COLO668 (cell line): ENCODE measurements at regions not wholly inside any gene's neighbourhood (a gene's known extent, or its start where the extent isn't known, plus 50 kb on each side); places are given as distances from the start of the nearest gene placed in this dataset.

ENCODE experiments used
- DNase-seq: peaks from one replicate; lab custom pipeline; 2025; ENCODE audit not compliant: unreplicated experiment; lab: John Stamatoyannopoulos, UW

DNA sequence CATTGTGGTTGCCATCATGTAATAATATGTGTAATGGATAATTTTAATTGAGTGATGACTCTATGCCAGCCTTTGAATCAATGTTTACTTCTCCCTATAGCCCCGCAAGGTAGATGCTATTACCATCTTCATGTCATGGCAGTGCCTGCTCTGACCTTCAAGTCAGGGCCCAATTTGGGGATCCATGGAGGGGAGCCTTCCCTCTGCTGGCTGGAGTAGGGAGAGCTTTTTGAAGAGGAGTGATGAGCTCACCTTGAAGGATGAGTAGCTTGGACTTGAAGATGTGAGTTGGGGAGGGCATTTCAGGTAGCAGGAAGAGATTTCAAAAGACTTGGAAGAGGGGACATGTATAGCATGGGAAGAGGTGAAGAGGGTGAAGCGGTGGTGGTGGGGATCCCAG, 189.2 kb downstream of the FOXD2 start:
- DNase-seq = no peak

GRCh38 chr1:47627471-47628370, 189.9 kb downstream of the FOXD2 start:
- DNase-seq = no peak

- no peak for DNase-seq
Measured at GRCh38 chr1:47629201-47629600, 191.4 kb downstream of the FOXD2 start.

- DNase-seq = no peak
Measured at GRCh38 chr1:47630346-47630745, 192.5 kb downstream of the FOXD2 start.

DNA sequence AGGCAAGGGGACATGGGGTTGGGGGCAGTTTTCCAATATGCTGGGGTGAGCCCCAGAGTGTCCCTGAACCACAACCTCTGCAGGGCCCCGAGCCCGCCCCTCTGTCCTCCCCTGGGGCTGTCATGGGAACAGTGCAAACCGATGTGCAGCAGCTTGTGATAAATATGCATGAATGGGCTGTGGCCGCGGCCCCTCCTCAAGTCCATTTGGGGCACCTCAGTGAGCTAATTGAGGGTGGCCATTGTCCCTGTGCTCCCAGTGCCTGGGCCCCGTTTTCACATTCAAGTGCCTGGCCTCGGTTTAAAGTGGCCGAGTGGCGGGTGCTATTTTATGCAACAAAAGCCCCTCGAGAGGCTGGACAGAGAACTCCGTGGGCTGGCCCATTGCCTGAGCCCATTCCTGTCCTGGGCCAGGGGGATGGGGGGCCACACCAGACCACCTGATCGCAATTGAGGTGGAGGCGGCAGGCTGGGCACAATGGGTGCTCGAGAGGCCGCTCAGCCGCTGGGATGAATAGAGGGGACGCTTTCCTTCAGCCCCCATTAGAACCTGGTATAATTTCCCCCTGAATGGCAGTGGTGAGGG, 193.7 kb downstream of the FOXD2 start:
- DNase-seq = no peak

DNA sequence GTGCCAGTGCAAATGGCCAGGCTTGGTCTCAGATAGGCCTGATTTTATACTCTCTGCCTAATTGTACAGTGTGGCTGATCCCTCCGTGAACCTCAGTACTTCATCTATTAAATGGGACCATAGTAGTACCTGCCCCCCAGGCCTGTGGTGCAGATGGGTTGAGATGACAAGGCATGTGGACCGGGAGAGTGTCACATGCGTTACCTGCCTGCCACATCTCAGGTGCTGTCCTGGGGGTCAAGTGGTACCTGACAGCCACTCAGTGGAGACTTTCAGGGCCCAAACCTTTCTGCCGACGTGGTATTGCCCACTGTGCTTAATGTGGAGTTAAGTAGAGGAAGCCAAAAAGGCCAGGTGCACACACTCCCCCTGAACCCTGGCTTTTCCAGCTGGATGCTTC, 197.3 kb downstream of the FOXD2 start:
- no peak for DNase-seq

DNA sequence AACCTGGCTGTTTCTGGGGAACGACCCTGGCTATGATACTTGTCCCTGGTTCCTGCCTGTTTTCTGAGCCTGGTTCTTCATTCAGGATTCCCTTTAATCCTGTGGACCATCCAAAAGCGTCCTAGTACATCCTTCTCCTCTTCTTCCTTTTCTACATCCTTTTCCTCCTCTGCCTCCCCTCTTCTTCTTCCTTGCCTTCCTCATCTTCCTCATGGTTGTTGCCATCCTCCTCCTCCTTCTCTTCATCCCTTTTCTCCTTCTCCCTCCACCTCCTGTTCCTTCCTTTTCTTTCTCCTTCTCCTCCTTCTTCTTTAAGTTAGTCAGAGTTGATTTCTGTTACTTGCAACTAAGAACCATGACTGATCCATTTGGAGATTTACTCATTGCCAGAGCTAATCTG, 197.8 kb downstream of the FOXD2 start:
- no peak for DNase-seq

GRCh38 chr1:47637111-47637685, 199.4 kb downstream of the FOXD2 start:
- DNase-seq = no peak

GRCh38 chr1:47638240-47638639, 200.4 kb downstream of the FOXD2 start:
- no peak for DNase-seq

- DNase-seq = no peak
Measured at GRCh38 chr1:47638713-47639112, 200.9 kb downstream of the FOXD2 start.

GRCh38 chr1:47643306-47644211, 205.7 kb downstream of the FOXD2 start:
- DNase-seq = no peak

DNA sequence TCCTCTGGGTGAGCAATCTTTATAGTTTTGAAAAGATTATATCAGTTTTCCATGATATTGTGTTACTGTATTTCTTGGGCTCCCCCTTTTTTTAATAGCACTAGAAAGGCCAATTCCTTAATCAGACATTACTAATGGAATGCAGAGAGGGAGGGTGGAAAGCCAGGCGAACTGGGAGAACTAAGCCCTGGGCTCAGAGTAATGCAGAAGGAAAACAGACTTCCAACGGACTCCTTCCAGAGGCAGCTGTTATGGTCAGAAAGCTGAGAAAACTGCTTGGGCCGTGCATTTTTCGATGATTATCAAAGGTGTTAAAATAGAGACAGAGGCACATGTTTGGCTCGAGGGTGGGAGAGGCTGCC, 206.3 kb downstream of the FOXD2 start:
- DNase-seq = no peak

GRCh38 chr1:47645151-47645550, 207.3 kb downstream of the FOXD2 start:
- no peak for DNase-seq

- no peak for DNase-seq
Measured at GRCh38 chr1:47646676-47647075, 208.8 kb downstream of the FOXD2 start.

DNA sequence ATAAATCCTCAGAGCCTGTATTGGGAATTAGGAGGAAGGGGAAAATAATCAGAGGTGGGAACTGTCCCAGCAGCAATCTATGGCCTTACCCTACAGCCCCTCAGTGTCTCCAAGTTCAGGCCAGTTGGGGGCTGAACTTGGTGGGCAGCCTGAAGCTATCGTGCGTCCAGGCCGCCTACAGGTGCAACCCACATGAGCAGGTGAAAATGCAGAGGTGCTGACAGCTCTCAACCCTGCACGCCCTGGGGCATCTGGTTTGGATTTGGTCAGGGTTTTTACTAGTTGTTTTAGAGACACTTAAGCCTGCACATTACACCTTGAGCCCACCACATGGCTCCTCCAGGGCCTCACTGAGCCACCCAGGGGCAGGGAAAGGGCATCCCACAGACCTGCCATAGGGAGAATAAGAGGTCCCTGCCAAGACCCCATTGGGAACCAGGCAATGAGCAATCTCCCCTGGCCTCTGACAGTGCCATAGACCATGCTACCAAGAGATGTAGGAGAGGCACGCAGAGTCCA, 209.5 kb downstream of the FOXD2 start:
- peak; percentile 31 for DNase-seq

- peak; percentile 91 for DNase-seq
Measured at GRCh38 chr1:47650205-47650604, 212.4 kb downstream of the FOXD2 start.

DNA sequence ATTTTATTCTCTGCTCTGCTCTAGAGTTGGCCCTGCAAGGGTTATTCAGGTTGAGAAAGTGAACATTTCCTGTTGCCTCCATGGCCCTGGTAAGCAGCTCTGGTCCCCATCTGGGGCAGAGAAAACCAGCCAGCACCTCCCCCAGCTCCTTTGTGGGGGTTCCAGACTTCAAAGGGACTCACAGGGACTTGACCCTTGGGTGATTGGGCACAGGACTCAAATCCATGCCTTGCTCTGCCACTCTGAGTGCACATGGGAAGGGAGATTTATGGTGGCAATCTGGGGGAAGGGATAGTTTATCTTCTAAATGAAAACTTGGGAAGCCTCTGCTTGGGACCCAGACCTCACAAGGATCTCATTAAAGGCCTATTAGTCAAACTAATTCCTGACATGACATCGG, 212.8 kb downstream of the FOXD2 start:
- DNase-seq = no peak

GRCh38 chr1:47651311-47652089, 213.7 kb downstream of the FOXD2 start:
- peak; percentile 73 for DNase-seq

- DNase-seq = no peak
Measured at GRCh38 chr1:47655521-47656300, 217.9 kb downstream of the FOXD2 start.
